ENCODE measurements at regions not wholly inside any gene's neighbourhood (a gene's known extent, or its start where the extent isn't known, plus 50 kb on each side); places are given as distances from the start of the nearest gene placed in this dataset.
"Not testable (repeated sequence)": the region's sequence is repeated elsewhere in the genome, so short reads cannot be mapped to it uniquely, and the experiment has no call there.

DNA sequence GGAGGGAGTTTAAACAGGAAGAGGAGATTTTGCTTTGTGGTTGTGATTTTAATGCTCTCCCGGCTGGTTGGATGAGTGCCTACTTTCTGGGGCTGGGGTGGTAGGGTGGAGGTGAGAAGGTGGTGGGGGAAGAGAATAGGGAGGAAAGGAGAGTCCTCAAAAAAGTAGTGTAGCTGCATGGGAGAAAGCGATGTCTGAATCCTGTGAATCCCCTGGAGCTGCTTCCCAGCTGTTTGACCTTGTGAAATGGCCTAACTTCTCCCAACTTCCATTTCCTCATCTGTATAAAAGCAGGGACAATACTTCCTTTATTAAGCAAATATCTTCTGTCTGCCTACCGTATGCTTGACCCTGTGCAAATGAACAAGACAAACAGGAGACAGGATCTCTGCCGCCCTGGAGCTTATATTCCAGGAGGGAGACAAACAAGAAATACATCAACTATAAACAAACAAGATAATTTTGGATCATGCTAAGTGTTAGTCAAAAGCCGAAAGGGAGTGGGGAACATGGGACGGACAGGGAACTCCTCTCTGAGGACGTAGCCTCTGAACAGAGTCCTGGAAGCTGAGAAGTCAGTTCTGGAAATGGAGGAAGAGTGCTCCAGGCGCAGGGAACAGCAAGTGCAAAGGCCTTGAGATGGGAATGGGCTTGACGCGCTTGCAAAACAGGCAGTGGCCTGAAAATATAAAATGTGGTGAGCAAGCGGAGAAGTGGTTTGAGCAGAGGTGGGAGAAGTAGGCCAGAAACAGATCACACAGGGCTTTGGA is 103.5 kb downstream of the SPRY4 start:
- DNase-seq (ENCODE audit: low spot score), result peak; percentile 41

- DNase-seq (ENCODE audit: low spot score), result no peak
Measured at GRCh38 chr5:142219146-142219545, 105.7 kb downstream of the SPRY4 start.

DNA sequence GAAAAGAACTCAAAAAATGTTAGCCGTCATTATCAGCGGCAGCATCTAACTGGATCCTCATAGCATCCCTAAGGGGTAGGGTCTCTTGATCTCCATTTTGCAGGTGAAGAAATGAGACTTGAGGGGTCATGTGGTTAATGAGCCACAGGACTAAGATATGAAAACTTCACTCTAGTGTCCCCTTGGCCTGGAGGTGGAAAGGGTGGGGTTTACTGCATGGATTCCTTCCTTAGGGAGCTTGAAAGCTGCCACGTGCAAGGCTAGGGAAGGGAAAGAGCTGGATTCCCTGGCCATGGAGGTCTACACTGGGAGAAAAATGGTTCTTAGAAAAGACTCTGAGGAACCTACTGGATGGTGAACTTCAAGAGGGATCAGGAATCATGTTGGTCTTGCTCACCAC is 107.9 kb downstream of the SPRY4 start:
- no peak for DNase-seq (ENCODE audit: low spot score)

- DNase-seq (ENCODE audit: low spot score), result no peak
Measured at GRCh38 chr5:142215915-142216681, 107.5 kb downstream of the NDFIP1 start.

DNA sequence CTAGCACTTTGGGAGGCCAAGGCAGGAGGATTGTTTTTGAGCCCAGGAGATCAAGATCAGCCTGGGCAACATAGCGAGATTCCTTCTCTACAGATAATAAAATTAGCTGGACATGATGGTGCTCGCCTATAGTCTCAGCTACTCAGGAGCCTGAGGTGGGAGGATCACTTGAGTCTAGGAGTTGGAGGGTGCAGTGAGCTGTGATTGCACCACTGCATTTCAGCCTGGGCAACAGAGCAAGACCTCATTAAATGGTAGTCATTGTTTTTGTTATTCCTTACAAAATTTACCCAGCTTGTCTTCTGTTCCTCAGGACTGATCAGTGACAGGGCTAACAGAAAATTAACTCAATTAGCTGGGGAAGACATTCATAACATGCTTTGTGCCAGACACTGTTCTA is 104.5 kb downstream of the NDFIP1 start:
- no peak for DNase-seq (ENCODE audit: low spot score)

DNA sequence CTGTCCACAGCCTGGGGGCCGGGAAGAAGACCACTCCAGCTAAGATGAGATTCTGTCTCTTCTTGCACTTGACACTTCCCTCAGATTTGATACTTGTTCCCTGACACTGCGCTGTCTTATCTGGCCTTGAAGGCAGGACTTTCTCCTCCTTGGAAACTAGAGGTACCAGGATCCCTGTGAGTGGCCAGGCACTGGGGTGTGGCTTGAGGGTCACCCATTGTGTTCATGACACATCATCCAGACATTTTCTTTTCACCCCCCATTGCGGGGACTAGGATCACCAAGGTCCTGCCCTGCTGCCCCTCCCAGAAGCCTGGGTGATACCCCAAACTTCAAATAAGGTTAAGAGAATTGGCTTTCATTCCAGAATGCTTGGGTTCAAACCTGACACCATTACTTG is 103.3 kb downstream of the NDFIP1 start:
- no peak for DNase-seq (ENCODE audit: low spot score)

DNA sequence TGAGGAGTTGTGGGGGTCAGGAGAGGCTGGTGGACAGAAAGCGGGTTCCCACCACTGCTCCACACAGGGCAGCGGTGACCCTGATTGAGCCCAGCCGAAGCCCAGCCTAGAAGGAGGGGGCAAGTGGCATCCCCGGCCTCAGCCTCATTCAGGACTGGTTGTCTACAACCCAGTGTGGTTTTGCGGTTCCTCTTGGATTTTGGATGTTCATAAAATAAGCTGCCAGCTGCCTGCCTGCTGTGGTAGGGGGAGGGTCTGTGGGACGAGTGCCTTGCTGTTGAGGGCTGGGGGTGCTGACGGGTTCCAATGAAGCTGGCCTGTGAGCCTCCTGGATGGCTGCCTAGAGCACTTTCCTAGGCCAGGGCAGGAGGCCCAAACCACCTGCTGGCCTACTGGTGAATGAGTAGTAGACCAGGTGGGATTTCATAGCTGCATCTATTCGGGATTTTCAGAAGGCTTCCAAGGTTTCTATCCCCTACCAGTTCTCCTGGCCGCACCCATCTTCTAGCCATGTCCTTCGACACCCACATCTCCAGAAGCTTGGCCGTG is 102.4 kb downstream of the NDFIP1 start:
- no peak for DNase-seq (ENCODE audit: low spot score)

DNA sequence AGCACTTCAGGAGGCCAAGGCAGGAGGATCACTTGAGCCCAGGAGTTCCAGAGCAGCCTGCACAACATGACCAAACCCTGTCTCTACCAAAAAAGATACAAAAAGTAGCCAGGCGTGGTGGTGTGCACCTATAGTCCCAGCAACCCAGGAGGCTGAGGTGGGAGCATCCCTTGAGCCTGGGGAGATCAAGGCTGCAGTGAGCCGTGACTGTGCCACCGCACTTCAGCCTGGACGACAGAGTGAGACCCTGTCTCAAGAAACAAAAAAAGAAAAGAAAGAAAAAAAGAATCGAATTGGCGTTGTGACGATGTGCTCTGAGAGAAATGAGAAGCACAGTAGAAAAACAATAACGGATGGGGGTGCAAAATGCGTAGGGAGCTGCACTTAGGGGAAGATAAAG is 101.4 kb downstream of the NDFIP1 start:
- DNase-seq (ENCODE audit: low spot score), result no peak

DNA sequence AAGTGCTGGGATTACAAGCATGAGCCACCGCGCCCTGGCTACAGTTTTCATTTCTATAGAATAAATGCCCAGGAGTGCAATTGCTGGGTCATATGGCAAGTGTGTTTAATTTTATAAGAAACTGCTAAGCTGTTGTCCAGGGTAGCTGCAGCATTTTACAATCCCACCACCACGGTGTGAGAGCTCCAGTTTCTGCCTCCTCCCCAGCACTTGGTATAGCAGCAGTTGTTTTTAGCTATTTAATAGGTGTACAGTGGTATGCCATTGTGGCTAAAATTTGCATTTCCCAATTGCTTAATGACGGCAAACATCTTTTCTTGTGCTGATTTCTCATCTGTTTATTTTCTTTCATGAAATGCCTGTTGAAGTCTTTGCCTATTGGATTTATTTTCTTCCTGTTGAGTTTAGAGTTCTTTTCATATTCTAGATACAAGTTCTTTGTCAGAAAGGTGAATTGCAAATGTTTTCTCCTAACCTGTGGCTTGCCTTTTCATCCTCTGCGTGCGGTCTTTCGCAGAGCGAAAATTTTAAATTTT is 100.3 kb downstream of the NDFIP1 start:
- no peak for DNase-seq (ENCODE audit: low spot score)

DNA sequence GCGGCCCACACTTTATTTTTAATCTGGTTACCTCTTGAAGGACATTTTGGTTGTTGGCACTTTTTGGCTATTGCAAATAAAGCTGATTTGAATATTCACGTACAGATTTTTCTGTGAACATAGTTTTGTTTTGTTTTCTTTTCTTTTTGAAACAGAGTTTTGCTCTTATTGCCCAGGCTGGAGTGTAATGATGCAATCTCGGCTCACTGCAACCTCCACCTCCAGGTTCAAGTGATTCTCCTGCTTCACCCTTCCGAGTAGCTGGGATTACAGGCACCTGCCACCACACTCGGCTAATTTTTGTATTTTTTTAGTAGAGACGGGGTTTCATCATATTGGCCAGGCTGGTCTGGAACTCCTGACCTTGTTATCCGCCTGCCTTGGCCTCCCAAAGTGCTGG is 99.7 kb downstream of the NDFIP1 start:
- not testable (repeated sequence) for DNase-seq (ENCODE audit: low spot score)

DNA sequence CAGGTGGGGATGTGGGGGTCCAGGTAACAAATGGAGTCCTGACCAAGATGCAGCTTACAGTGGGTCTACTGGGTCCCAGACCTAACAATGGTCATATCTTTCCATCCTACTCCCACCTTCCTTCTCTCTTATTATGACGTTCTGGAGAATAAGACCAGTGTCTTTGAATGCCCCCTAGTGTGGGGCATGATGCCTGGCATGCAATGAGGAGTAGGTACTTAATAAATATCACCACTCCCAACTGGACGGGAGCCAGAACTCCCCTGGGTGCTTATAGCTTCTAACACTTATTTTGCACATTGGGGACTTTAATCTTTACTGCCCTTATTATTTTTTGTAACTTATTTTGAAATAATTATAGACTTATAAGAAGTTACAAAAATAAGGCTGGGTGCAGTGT is 98.2 kb downstream of the NDFIP1 start:
- no peak for DNase-seq (ENCODE audit: low spot score)

GRCh38 chr5:142204219-142204618 is 95.6 kb downstream of the NDFIP1 start:
- DNase-seq (ENCODE audit: low spot score), result no peak

All from HuH-7.5 (cell line).